ENCODE measurements at regions not wholly inside any gene's neighbourhood (a gene's known extent, or its start where the extent isn't known, plus 50 kb on each side); places are given as distances from the start of the nearest gene placed in this dataset.

DNA sequence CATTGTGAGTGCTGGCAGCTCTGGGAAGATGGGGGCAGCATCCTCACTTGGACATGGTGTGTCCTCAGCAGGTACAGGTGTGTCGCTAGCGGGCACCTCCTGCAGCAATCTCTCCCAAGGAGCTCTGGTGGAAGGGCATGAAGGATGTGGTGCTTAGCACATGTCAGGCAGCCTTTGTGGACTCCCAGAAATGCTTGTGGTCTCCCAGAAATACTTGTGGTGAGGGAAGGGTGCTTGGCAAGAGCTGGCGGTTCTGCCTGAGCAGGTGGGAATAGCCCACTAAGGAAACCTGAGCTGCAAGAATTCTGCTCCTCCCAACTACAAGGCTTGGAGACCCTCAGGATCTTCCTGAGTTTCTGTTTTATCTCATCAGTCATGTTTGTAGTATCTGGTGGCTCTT lies 371.6 kb downstream of the PRDM2 start:
- H3K27me3 ChIP-seq (ENCODE audit: control insufficient read depth, extremely low read depth, insufficient read depth, low read length), result peaks cover 4% of the 10 kb centered on the region
- H3K79me2 ChIP-seq (ENCODE audit: control insufficient read depth, insufficient read depth, low read length), result no peaks in the 10 kb centered on the region
- DNase-seq (ENCODE audit: low read depth, low spot score) (no peak), FAIRE-seq (no peak)
- no peaks in the 10 kb centered on the region for H3K9me3 ChIP-seq (ENCODE audit: control insufficient read depth, low read depth, low read length)
- H3K4me3 ChIP-seq (ENCODE audit: control insufficient read depth in 2 of 3, extremely low read depth in 1 of 3, insufficient read depth in 2 of 3, low read depth in 1 of 3, low read length in 3 of 3), result no peak overlapping the region
- no peak for TF ChIP-seq EZH2 (IDR thresholded peaks at IDR 0.05; ENCODE audit: low read length)
- no peak for TF ChIP-seq CTCF (optimal IDR thresholded peaks at IDR 0.05 in 1 of 3, IDR thresholded peaks at IDR 0.05 in 1 of 3, conservative IDR thresholded peaks at IDR 0.05 in 1 of 3; ENCODE audit: extremely low read depth in 1 of 3, insufficient read depth in 2 of 3, low read length in 3 of 3)
- no peak overlapping the region for H3K9ac ChIP-seq (ENCODE audit: control insufficient read depth, extremely low read depth, insufficient read depth, low read length)
- H2AFZ ChIP-seq (ENCODE audit: control insufficient read depth, low read length), result no peak overlapping the region
- no peaks in the 10 kb centered on the region for H3K36me3 ChIP-seq (ENCODE audit: control insufficient read depth in 2 of 2, extremely low read depth in 1 of 2, insufficient read depth in 2 of 2, low read length in 2 of 2)
- dilution Hi-C loops (cut with MboI; ENCODE audit: extremely low pct_ligation_motif_present, low sequenced_read_pairs), result no loop called here
- H4K20me1 ChIP-seq (ENCODE audit: control insufficient read depth, extremely low read depth, insufficient read depth, low read length), result no peaks in the 10 kb centered on the region
- no peak overlapping the region for H3K4me2 ChIP-seq (ENCODE audit: control insufficient read depth, extremely low read depth, insufficient read depth, low read depth, low read length)
- no peak overlapping the region for H3K27ac ChIP-seq (ENCODE audit: control insufficient read depth, insufficient read depth, low read length)
- no peaks in the 10 kb centered on the region for H3K4me1 ChIP-seq (ENCODE audit: control insufficient read depth, extremely low read depth, insufficient read depth, low read length)
- no peaks in the 10 kb centered on the region for H3K9me1 ChIP-seq (ENCODE audit: control insufficient read depth, extremely low read depth, insufficient read depth, low read length)

GRCh38 chr1:14080653-14081052 lies 380.7 kb downstream of the PRDM2 start:
- H3K4me1 ChIP-seq (ENCODE audit: control insufficient read depth, extremely low read depth, insufficient read depth, low read length), result no peaks in the 10 kb centered on the region
- FAIRE-seq (no peak), DNase-seq (ENCODE audit: low read depth, low spot score) (no peak)
- TF ChIP-seq CTCF (optimal IDR thresholded peaks at IDR 0.05 in 1 of 3, IDR thresholded peaks at IDR 0.05 in 1 of 3, conservative IDR thresholded peaks at IDR 0.05 in 1 of 3; ENCODE audit: extremely low read depth in 1 of 3, insufficient read depth in 2 of 3, low read length in 3 of 3) (no peak), EZH2 (IDR thresholded peaks at IDR 0.05; ENCODE audit: low read length) (no peak)
- H3K79me2 ChIP-seq (ENCODE audit: control insufficient read depth, insufficient read depth, low read length), result no peaks in the 10 kb centered on the region
- H3K9ac ChIP-seq (ENCODE audit: control insufficient read depth, extremely low read depth, insufficient read depth, low read length), result no peak overlapping the region
- no peak overlapping the region for H3K4me2 ChIP-seq (ENCODE audit: control insufficient read depth, extremely low read depth, insufficient read depth, low read depth, low read length)
- no peaks in the 10 kb centered on the region for H3K9me1 ChIP-seq (ENCODE audit: control insufficient read depth, extremely low read depth, insufficient read depth, low read length)
- H4K20me1 ChIP-seq (ENCODE audit: control insufficient read depth, extremely low read depth, insufficient read depth, low read length), result no peaks in the 10 kb centered on the region
- peaks cover 4% of the 10 kb centered on the region for H3K27me3 ChIP-seq (ENCODE audit: control insufficient read depth, extremely low read depth, insufficient read depth, low read length)
- H2AFZ ChIP-seq (ENCODE audit: control insufficient read depth, low read length), result no peak overlapping the region
- H3K36me3 ChIP-seq (ENCODE audit: control insufficient read depth in 2 of 2, extremely low read depth in 1 of 2, insufficient read depth in 2 of 2, low read length in 2 of 2), result no peaks in the 10 kb centered on the region
- H3K9me3 ChIP-seq (ENCODE audit: control insufficient read depth, low read depth, low read length), result no peaks in the 10 kb centered on the region
- no peak overlapping the region for H3K4me3 ChIP-seq (ENCODE audit: control insufficient read depth in 2 of 3, extremely low read depth in 1 of 3, insufficient read depth in 2 of 3, low read depth in 1 of 3, low read length in 3 of 3)
- dilution Hi-C loops (cut with MboI; ENCODE audit: extremely low pct_ligation_motif_present, low sequenced_read_pairs), result no loop called here
- no peak overlapping the region for H3K27ac ChIP-seq (ENCODE audit: control insufficient read depth, insufficient read depth, low read length)
